ENCODE measurements at regions not wholly inside any gene's neighbourhood (a gene's known extent, or its start where the extent isn't known, plus 50 kb on each side); places are given as distances from the start of the nearest gene placed in this dataset.

DNA sequence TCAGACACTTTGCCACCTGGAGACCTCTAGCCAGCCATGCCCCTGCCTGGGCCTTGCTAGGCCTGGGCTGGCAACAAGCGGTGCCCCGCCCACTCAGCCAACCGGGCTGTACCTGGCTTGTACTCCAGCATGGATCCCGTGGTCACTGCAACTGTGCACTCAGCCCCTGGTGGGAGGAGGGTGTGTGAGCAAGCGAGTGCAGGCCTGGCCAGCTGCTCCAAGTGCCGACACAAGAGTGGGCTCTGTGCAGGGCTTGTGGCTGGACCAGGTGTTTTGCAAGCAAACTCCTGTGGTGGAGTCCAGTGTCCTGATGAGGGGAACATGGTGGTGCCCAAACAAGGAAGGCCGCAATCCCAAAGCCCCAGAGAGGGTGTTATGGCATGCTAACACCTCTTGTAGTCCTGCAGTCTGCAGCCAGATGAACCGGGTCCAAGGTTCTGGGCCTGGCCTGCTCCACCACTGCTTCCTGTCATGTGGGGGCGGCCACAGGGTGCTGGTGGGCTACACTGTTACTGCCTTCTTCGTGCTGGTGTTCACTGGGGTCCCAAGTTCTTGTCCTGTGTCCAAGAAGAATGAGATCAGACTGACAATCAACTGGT is 60.1 kb upstream of the CD28 start:
- ATAC-seq, result peak in 1 of 4 donors; percentile 29
- WGBS, 4 donors, result 88 to 95% (median 93%) methylated on average over 9 to 10 of the region's 10 CpGs
- Histone ChIP-seq H3K36me3 (no peaks in the 10 kb centered on the region), H3K4me3 (no peak overlapping the region), H3K27ac (no peak overlapping the region), H3K27me3 (no peaks in the 10 kb centered on the region), H3K9me3 (no peaks in the 10 kb centered on the region), H3K4me1 (peaks cover 0 to 32% (median 22%) of the 10 kb centered on the region in 12 donors)
- DNase-seq, result no peak
- no peak for TF ChIP-seq POLR2A (IDR thresholded peaks at IDR 0.05)
- TF ChIP-seq, protein P1, sequence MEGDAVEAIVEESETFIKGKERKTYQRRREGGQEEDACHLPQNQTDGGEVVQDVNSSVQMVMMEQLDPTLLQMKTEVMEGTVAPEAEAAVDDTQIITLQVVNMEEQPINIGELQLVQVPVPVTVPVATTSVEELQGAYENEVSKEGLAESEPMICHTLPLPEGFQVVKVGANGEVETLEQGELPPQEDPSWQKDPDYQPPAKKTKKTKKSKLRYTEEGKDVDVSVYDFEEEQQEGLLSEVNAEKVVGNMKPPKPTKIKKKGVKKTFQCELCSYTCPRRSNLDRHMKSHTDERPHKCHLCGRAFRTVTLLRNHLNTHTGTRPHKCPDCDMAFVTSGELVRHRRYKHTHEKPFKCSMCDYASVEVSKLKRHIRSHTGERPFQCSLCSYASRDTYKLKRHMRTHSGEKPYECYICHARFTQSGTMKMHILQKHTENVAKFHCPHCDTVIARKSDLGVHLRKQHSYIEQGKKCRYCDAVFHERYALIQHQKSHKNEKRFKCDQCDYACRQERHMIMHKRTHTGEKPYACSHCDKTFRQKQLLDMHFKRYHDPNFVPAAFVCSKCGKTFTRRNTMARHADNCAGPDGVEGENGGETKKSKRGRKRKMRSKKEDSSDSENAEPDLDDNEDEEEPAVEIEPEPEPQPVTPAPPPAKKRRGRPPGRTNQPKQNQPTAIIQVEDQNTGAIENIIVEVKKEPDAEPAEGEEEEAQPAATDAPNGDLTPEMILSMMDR (IDR thresholded peaks at IDR 0.05), result no peak
- intact Hi-C loops (cut with DNase I), result no loop called here

- whole genome bisulfite sequencing, 4 donors, result 94 to 99% (median 96%) methylated on average over 5 of the region's 5 CpGs
- no peak for TF ChIP-seq POLR2A (IDR thresholded peaks at IDR 0.05)
- TF ChIP-seq, protein P1 (IDR thresholded peaks at IDR 0.05), result no peak
- no peak for ATAC-seq
Observed at GRCh38 chr2:203646961-203647360, 59.5 kb upstream of the CD28 start.

GRCh38 chr2:203647579-203647978 is 58.9 kb upstream of the CD28 start:
- 91 to 96% (median 96%) methylated on average over 1 of the region's 1 CpG for WGBS, 4 donors
- no peak for ATAC-seq

More at GRCh38 chr2:203646961-203647360, 59.5 kb upstream of the CD28 start:
- Histone ChIP-seq H3K4me3 (no peak overlapping the region), H3K36me3 (no peaks in the 10 kb centered on the region), H3K27ac (no peak overlapping the region), H3K9me3 (no peaks in the 10 kb centered on the region), H3K4me1 (peaks cover 0 to 36% (median 23%) of the 10 kb centered on the region in 12 donors), H3K27me3 (no peaks in the 10 kb centered on the region)
- intact Hi-C loops (cut with DNase I), result no loop called here
- no peak for DNase-seq

DNA sequence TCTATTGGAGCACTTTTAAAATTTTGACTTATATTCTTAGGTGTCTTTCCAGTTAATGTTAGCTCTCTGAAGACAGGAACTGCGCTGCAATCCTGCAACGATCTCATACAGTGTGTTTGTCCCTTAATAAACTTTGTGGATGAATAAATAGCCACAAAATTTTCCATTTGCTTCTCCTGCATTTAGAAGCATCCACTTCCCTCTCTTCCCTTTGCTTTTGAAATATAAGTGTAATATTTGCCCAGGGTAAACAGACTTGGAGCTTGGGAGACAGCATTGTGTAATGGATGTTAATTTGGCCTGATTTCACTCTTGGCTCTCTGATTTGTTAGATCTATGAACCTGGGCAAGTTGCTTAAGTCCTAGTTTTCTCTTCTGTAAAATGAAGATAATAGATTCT is 58.2 kb upstream of the CD28 start:
- Histone ChIP-seq H3K27me3 (no peaks in the 10 kb centered on the region), H3K4me3 (no peak overlapping the region), H3K4me1 (peaks cover 0 to 37% (median 23%) of the 10 kb centered on the region in 12 donors), H3K36me3 (no peaks in the 10 kb centered on the region), H3K9me3 (no peaks in the 10 kb centered on the region), H3K27ac (peak overlapping the region in 2 of 12 donors; percentile 3 to 45)
- ATAC-seq (no peak), DNase-seq (no peak)
- intact Hi-C loops (cut with DNase I), result no loop called here
- TF ChIP-seq POLR2A (IDR thresholded peaks at IDR 0.05), result no peak
- TF ChIP-seq, protein P1 (IDR thresholded peaks at IDR 0.05), result no peak
- WGBS, 4 donors, result 56 to 74% (median 66%) methylated on average over 2 of the region's 2 CpGs

More at GRCh38 chr2:203647579-203647978, 58.9 kb upstream of the CD28 start:
- no peaks in the 10 kb centered on the region for H3K9me3 ChIP-seq
- intact Hi-C loops (cut with DNase I), result no loop called here
- H3K4me1 ChIP-seq, result peaks cover 0 to 37% (median 23%) of the 10 kb centered on the region in 12 donors
- H3K27ac ChIP-seq, result no peak overlapping the region
- no peak overlapping the region for H3K4me3 ChIP-seq
- no peaks in the 10 kb centered on the region for H3K36me3 ChIP-seq
- no peak for TF ChIP-seq POLR2A (IDR thresholded peaks at IDR 0.05)
- TF ChIP-seq, protein P1 (IDR thresholded peaks at IDR 0.05), result no peak
- no peaks in the 10 kb centered on the region for H3K27me3 ChIP-seq
- no peak for DNase-seq
